ENCODE measurements at regions not wholly inside any gene's neighbourhood (a gene's known extent, or its start where the extent isn't known, plus 50 kb on each side); places are given as distances from the start of the nearest gene placed in this dataset.
"Not testable (repeated sequence)": the region's sequence is repeated elsewhere in the genome, so short reads cannot be mapped to it uniquely, and the experiment has no call there.

DNA sequence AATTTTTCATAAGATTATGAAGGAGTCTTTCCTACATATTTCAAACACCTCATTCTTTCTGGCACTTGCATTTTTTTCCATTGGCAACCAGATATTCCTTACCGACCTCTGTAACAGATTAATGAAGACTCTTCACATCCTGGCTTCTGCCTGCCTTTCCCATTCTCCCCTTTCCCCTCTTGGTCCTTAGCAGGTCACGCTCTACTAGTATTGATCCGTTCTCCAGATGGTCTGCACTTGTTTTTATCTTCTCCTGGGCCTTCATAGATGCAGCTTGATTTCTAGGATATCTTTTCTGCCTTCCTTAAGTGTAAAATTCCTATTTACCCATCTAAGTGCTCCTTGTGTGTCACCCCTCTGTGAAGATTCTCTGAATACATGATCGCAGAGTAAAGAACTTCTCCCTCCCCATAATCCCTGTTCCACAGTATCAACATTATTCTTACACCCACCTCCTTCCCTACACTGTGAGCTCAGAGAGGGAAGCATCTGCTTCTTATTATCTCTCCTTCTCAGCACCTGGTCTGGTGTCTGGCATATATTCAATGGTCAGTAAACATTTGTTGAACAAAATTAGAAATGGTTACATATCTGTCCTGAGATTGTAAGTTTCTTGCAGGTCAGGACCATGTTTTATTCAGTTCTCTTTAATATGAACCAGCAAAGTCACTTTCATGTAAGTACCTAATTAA, 654.2 kb downstream of the REEP3 start:
- DNase-seq (ENCODE audit: low read depth in 2 of 3, low spot score in 1 of 3), result no peak

DNA sequence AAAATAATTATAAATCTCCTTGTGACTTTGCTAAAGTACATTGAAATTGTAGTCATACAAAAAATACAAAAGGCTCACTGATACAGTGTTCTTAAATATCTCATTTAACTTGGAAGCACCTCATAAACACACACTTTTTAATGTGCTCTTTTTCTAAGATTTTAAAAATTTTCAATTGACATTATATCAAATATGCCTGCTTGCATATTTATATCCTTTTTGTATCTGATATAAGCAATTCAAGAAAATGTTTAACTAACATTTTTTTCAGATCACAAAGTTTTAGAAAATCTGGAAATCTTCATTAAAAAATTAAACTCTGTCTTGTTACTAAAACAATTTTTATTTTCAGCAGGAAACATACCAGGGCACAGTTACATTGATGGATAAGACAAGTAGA, 661.5 kb downstream of the REEP3 start:
- no peak for DNase-seq (ENCODE audit: low read depth in 2 of 3, low spot score in 1 of 3)

DNA sequence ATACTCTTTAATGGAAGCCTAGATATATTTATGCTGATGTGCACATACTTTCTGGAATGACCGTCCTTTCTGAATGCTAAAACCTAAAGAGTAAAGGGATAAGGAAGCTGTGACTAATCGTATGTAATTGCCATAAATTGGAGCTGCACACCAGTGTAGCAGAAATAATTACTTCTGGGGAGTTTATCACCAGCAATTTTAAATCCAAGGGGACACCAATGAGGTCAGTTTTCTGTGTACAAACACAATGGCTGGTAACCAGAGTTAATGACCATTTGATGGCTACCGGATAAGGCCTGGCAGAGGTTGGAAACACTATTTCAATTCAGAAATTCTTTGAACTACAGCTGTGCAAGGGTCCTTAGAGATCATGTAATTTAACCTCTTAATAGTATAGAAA, 670.1 kb downstream of the REEP3 start:
- DNase-seq (ENCODE audit: low read depth in 2 of 3, low spot score in 1 of 3), result no peak

DNA sequence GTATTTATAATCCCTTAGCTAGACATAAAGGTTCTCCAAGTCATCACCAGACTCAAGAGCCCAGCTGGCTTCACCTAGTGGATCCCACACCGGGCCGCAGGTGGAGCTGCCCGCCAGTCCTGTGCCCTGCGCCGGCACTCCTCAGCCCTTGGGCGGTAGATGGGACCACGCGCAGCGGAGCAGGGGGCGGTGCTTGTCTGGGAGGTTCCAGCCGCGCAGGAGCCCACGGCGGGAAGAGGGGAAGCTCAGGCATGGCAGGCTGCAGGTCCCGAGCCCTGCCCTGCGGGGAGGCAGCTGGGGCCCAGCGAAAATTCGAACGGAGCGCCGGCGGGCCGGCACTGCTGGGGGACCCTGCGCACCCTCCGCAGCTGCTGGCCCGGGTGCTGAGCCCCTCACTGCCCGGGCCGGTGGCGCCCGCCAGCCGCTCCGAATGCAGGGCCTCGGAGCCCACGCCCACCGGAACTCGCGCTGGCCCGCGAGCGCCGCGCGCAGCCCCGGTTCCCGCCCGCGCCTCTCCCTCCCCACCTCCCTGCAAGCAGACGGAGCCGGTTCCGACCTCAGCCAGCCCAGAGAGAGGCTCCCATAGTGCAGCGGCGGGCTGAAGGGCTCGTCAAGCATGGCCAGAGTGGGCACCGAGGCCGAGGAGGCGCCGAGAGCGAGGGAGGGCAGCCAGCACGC, 675.6 kb downstream of the REEP3 start:
- no peak for DNase-seq (ENCODE audit: low read depth in 2 of 3, low spot score in 1 of 3)

GRCh38 chr10:64201936-64202335, 680.7 kb downstream of the REEP3 start:
- no peak for DNase-seq (ENCODE audit: low read depth in 2 of 3, low spot score in 1 of 3)

DNA sequence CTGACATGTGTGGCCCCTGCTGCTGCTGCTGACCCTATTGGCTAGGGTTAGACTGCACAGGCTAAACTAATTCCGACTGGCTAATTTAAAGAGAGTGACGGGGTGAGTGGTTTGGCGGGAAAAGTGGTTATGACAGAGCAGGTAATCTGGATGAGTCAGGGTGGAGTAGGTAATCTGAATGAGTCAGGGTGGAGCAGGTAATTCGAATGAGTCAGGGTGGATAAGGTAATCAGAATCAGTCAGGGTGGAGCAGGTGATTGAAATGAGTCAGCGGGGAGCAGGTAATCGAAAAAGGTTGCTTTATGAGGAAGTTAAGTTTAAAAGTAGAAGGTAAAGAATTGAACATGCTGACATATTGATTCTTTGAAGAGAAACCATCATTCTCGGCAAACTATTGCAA, 683.3 kb downstream of the REEP3 start:
- DNase-seq (ENCODE audit: low read depth in 2 of 3, low spot score in 1 of 3), result not testable (repeated sequence)

- no peak for DNase-seq (ENCODE audit: low read depth in 2 of 3, low spot score in 1 of 3)
Observed at GRCh38 chr10:64206409-64206808, 685.2 kb downstream of the REEP3 start.

- DNase-seq (ENCODE audit: low read depth in 2 of 3, low spot score in 1 of 3), result no peak
Observed at GRCh38 chr10:64209561-64209960, 688.4 kb downstream of the REEP3 start.

GRCh38 chr10:64210211-64210610, 689.0 kb downstream of the REEP3 start:
- no peak for DNase-seq (ENCODE audit: low read depth in 2 of 3, low spot score in 1 of 3)

- DNase-seq (ENCODE audit: low read depth in 2 of 3, low spot score in 1 of 3), result no peak
Observed at GRCh38 chr10:64211466-64211865, 690.3 kb downstream of the REEP3 start.

GRCh38 chr10:64215088-64215487, 693.9 kb downstream of the REEP3 start:
- DNase-seq (ENCODE audit: low read depth in 2 of 3, low spot score in 1 of 3), result no peak

DNA sequence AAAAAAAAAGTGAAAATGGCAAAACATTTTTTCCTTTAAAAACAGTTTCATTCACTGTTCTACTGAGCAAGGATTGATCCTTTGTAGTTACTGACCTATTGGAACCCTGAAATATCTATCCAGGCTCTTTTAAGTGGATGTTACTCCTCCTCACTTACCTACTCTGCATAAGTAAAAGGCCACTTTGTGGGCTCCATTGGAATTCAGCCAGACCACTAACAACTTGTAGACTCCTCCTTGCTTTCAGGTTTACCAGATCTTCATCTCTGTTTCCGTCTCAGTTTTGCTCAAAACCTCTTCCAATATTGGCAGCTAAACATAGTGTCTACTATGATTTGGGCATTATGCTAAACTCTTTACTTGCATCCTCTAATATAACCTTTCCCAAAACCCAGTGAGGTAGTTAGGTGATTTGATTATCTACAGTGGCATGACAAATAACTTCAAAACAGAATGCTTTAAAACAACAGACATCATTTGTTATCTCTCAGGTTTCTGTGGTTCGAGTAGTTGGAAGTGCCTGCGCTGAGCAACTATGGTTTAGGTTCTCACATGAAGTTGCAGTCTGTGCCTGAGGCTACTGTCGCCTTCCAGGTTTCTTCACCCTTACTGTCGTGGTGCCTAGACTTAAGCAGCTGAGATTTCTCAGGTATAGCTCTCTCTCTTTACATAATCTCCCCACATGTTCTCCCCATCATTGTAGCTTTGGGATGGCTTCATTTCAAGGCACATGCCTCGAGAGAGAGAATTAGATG, 698.2 kb downstream of the REEP3 start:
- no peak for DNase-seq (ENCODE audit: low read depth in 2 of 3, low spot score in 1 of 3)

DNA sequence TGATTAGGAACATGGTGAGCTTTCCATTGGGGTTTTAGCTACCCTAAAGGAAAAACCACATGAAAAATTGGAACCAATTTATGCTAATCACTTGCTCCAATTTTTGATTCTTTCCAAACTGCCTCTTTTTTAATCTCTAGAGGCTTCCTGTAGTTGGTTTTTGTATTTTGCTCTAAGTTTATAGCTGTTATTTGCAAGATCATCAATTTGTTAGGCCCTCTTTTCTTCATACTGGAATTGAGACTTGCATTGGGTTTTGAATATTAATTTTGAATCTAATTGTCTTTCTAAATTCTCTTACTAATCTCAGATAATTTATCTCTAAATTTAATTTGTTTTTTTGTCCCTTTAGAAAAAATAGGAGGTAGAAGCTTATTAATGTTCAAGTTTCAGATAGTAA, 713.3 kb downstream of the REEP3 start:
- DNase-seq (ENCODE audit: low read depth in 2 of 3, low spot score in 1 of 3), result no peak

DNA sequence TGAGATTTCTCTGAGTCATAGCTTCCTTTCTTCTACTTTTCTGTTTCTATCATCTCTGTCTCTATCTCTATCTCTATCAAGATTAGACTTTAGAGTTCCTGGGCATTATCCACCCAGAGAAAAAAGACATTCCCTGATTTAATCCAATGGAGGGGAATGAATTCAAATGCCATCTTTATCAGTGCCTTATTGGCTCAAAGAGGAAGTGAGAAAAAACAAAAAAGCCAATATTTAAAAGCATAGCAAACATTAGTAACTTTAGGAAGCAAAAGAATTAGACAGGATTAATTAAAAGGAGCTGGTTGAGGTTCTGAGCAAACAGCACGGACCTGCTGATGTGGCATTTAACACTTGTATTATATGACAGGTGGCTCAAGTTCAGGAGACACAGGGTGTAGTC, 736.5 kb downstream of the REEP3 start:
- DNase-seq (ENCODE audit: low read depth in 2 of 3, low spot score in 1 of 3), result no peak

- DNase-seq (ENCODE audit: low read depth in 2 of 3, low spot score in 1 of 3), result no peak
Observed at GRCh38 chr10:64261092-64261491, 739.9 kb downstream of the REEP3 start.

GRCh38 chr10:64261676-64262075, 740.5 kb downstream of the REEP3 start:
- no peak for DNase-seq (ENCODE audit: low read depth in 2 of 3, low spot score in 1 of 3)

DNA sequence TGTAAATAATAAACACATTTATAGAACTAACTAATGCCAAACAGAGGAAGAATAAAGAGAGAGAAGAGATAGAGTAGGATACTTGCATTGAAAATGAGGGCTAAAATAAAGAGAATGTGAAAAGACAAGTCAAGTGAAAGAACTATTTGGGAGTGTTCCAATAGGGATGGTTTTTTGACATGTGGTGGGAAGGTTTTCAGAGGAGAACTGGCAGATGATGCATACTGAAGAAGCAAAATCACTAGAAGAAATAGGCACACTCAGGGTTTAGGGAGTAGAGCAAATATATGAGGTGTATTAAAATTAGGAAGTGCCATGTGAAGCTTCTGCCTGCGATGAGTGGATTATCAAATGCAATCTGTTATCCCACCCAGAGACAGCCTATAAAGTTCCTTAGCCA, 744.8 kb downstream of the REEP3 start:
- no peak for DNase-seq (ENCODE audit: low read depth in 2 of 3, low spot score in 1 of 3)

DNA sequence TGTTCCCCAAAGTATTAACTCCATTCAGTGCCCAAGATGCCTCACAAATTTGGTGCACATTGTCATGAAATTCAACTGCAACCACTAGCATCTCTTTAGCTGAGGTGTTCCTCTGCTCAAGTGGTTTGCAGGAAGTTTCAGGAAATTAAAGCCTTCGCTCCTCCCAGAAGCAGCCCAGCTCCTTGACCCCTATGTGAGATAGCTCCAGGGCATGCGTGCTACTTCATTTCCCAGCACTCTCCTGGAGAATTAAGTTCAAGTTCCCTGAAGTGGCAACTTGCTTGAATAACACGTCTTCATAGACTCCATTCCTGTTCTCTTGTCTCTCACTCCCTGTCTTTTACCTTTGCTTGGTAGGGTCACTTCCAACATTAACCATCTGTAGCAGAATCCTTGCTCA, 750.3 kb downstream of the REEP3 start:
- no peak for DNase-seq (ENCODE audit: low read depth in 2 of 3, low spot score in 1 of 3)

DNA sequence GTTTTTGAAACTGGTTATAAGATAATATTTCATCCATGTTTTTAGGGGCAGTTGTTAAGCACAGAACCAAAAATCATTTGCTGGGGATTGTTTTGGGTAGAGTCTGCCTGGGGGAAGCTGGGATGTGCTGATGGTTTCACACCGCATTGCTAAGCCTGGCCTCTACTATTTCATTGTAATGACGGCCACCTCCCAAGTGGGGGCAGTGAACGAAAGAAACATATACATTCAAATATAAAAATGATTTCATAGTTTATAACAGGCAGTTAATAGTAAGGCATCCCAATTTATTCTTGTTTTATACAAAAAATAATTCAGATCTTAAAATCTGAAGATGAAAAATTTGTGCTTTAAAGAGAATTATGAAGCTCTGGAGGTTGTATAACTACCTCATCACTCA, 750.8 kb downstream of the REEP3 start:
- no peak for DNase-seq (ENCODE audit: low read depth in 2 of 3, low spot score in 1 of 3)

DNA sequence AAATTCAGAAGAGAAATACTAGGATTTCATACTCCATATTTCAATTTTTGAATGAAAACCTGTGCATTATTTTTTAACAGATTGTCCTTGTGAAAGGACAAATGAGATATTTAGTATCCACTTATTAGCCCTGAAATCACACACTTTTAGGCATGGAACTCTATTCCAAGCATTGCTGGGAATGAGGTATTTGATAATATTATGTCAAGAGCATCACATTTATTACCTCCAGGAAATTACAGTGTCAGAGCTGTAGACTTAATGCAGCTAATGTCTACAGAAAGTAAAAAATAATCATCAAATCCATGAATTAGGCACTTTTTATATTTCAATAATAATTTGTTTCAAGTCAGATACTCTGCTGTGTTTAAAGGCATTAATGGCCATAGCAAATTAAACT, 753.8 kb downstream of the REEP3 start:
- DNase-seq (ENCODE audit: low read depth in 2 of 3, low spot score in 1 of 3), result no peak

DNA sequence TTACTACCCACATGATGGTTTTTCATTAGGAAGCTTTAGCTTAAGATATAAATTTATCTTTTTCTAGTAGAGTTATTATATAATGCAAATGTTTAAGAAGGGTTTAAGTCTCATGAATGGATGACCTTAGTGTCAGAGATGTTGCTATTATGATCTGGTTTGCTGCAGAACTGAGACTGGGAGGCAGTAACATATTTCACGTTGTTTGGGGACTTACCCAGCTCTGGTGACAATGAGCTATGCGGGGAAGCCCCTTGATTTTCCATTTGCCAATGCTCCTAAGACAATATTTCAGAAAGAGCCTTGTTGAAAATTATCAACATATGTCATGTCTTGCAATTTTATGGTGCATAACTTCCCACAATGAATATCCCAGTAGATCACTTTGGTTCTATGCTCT, 754.6 kb downstream of the REEP3 start:
- no peak for DNase-seq (ENCODE audit: low read depth in 2 of 3, low spot score in 1 of 3)

- no peak for DNase-seq (ENCODE audit: low read depth in 2 of 3, low spot score in 1 of 3)
Observed at GRCh38 chr10:64277536-64277935, 756.3 kb downstream of the REEP3 start.
